CD4-positive, CD25-positive, alpha-beta regulatory T cell (primary cell): ENCODE measurements at regions not wholly inside any gene's neighbourhood (a gene's known extent, or its start where the extent isn't known, plus 50 kb on each side); places are given as distances from the start of the nearest gene placed in this dataset.

Experiments
- ATAC-seq, 2 donors: fragments of 150-1000 bp; cut with Tn5 transposase; one replicate each; pipeline ENCODE4 v1.10.0; 2021; ENCODE audit warnings: low read depth in 2 of 2, moderate number of reproducible peaks in 2 of 2, moderate library complexity in 1 of 2
- DNase-seq, 3 donors: peaks; one replicate each; pipeline versions ENCODE4 v3.0.0 to v3.0.0-alpha.2; 2012 to 2022; ENCODE audit warnings: mixed read lengths in 1 of 3
- H3K27ac ChIP-seq: one replicate; pipeline ENCODE4 v1.7.0; 2013; ENCODE audit warnings: mild to moderate bottlenecking, low read length; ENCODE audit not compliant: insufficient read depth, poor library complexity, severe bottlenecking
- H3K27me3 ChIP-seq: one replicate; pipeline ENCODE4 v1.7.0; 2013; ENCODE audit warnings: low read length; ENCODE audit not compliant: control insufficient read depth, insufficient read depth
- H3K36me3 ChIP-seq: one replicate; pipeline ENCODE4 v1.7.0; 2013; ENCODE audit warnings: mild to moderate bottlenecking, low read length, moderate library complexity; ENCODE audit not compliant: control insufficient read depth, insufficient read depth
- H3K4me1 ChIP-seq: 2 replicates; pipeline ENCODE4 v1.7.0; 2013; ENCODE audit warnings: mild to moderate bottlenecking, low read length; ENCODE audit not compliant: insufficient read depth, control insufficient read depth, poor library complexity, severe bottlenecking
- H3K4me3 ChIP-seq: one replicate; pipeline ENCODE4 v1.7.0; 2013; ENCODE audit warnings: low read depth, mild to moderate bottlenecking, low read length, moderate library complexity
- H3K9me3 ChIP-seq, 2 experiments: 1 replicate in 1 of 2; 2 replicates in 1 of 2; pipeline ENCODE4 v1.7.0; 2013; ENCODE audit warnings: low read length in 2 of 2, mild to moderate bottlenecking in 1 of 2, moderate library complexity in 1 of 2; ENCODE audit not compliant: control insufficient read depth in 2 of 2
- H3K27ac Mint-ChIP-seq, 3 donors: one replicate each; pipeline ENCODE4 v1.8.0; 2020 to 2022; ENCODE audit warnings: mild to moderate bottlenecking in 3 of 3, mixed read lengths in 3 of 3, moderate library complexity in 2 of 3
- H3K27me3 Mint-ChIP-seq: one replicate; pipeline ENCODE4 v1.8.0; 2022; ENCODE audit warnings: mild to moderate bottlenecking, mixed read lengths
- H3K36me3 Mint-ChIP-seq: one replicate; pipeline ENCODE4 v1.8.0; 2020; ENCODE audit warnings: mixed read lengths
- H3K4me1 Mint-ChIP-seq, 4 donors: one replicate each; pipeline ENCODE4 v1.8.0; 2020 to 2022; ENCODE audit warnings: mixed read lengths in 4 of 4, mild to moderate bottlenecking in 1 of 4
- H3K4me3 Mint-ChIP-seq, 4 donors: one replicate each; pipeline ENCODE4 v1.8.0; 2020 to 2022; ENCODE audit warnings: mild to moderate bottlenecking in 4 of 4, mixed read lengths in 4 of 4, moderate library complexity in 3 of 4
- H3K9me3 Mint-ChIP-seq, 7 donors: one replicate each; pipeline ENCODE4 v1.8.0; 2020 to 2022; ENCODE audit warnings: mixed read lengths in 7 of 7, mild to moderate bottlenecking in 3 of 7, moderate library complexity in 2 of 7

DNA sequence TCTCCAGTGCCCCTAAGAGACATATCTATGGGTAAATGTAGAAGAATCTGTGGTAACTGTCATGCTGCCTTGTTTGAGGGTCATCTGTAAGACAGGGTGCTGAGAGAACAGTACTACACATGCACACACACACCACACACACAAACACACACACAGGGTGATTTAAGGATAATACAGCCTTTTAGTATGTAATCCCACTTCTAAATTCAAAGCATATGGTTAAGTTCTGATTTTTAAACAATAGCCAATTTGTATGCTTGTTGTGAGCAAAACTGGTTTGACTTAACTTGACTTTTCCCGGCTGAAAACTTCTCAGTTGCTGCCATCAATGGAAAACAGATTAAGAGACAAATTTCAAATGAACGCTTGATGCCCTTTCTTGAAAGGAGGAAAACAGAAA lies 241.8 kb downstream of the ADGRG6 start:
- Mint-ChIP-seq H3K27ac (no peak overlapping the region), H3K4me1 (peaks cover 0 to 21% (median 4%) of the 10 kb centered on the region in 4 donors), H3K27me3 (peaks cover 10% of the 10 kb centered on the region), H3K9me3 (peaks cover 0 to 4% (median 0%) of the 10 kb centered on the region in 7 donors), H3K36me3 (no peaks in the 10 kb centered on the region), H3K4me3 (no peak overlapping the region)
- H3K36me3 ChIP-seq: no peaks in the 10 kb centered on the region
- DNase-seq (no peak), ATAC-seq (no peak)
- H3K27ac ChIP-seq: no peak overlapping the region
- no peaks in the 10 kb centered on the region for H3K4me1 ChIP-seq
- no peaks in the 10 kb centered on the region for H3K27me3 ChIP-seq
- H3K4me3 ChIP-seq: no peak overlapping the region
- no peaks in the 10 kb centered on the region for H3K9me3 ChIP-seq

DNA sequence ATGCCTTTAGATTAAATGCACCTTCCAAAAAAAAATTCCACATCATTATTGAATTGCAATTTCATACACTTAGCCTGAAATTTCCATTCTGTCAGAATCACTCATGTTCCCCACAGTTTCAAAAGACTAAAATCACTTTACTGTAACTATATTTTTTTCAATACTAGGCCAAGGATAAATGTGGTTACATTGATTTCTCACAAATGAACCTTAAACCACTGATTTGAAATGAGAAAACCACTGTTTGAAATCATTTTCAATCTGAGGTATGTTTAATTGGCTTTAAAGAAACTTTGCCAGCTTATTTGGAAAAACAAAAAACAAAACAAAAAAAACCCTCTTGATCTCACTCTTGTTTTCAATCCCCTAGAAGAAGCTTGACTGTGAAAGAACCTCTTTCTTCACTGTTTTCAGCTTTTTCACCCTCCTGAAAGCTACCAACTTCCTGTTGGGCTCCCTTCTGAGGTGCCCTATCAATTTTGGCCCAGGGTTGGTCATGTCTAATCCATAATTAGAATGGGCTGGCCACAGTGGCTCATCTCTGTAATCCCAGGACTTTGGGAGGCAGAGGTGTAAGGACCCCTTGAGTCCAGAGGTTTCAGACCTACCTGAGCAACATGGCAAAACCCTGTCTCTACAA lies 242.5 kb downstream of the ADGRG6 start:
- H3K4me1 ChIP-seq: no peaks in the 10 kb centered on the region
- Mint-ChIP-seq H3K9me3 (peaks cover 0 to 5% (median 0%) of the 10 kb centered on the region in 7 donors), H3K4me3 (peak overlapping the region in 1 of 4 donors; percentile 8), H3K27me3 (peaks cover 12% of the 10 kb centered on the region), H3K27ac (no peak overlapping the region), H3K4me1 (peaks cover 0 to 28% (median 9%) of the 10 kb centered on the region in 4 donors), H3K36me3 (no peaks in the 10 kb centered on the region)
- no peaks in the 10 kb centered on the region for H3K9me3 ChIP-seq
- peak in 1 of 3 donors; percentile 21 for DNase-seq
- H3K4me3 ChIP-seq: no peak overlapping the region
- no peaks in the 10 kb centered on the region for H3K36me3 ChIP-seq
- no peak for ATAC-seq
- H3K27me3 ChIP-seq: no peaks in the 10 kb centered on the region
- no peak overlapping the region for H3K27ac ChIP-seq

DNA sequence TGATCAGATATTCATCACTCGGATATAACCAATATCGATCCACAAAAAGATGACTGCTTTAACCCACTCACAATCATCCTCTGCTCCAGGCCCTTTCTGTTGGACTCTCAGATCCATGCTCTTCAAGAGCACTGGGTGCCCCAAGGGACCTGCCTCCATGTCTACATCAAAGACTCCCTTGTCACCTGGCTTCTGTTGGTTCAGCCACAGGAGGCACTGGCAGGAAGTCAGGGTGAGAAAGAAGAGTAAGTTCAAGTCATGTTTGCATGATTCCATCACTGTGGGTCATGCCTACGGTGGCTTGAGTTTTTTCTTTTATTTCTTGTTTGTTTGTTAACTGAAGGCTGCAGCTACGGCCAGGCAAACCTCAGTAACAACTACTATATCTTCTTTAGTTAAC lies 243.3 kb downstream of the ADGRG6 start:
- Histone ChIP-seq H3K36me3 (no peaks in the 10 kb centered on the region), H3K4me1 (no peaks in the 10 kb centered on the region), H3K27ac (no peak overlapping the region), H3K9me3 (no peaks in the 10 kb centered on the region), H3K4me3 (no peak overlapping the region), H3K27me3 (peaks cover 5% of the 10 kb centered on the region)
- peaks cover 12% of the 10 kb centered on the region for H3K27me3 Mint-ChIP-seq
- peaks cover 0 to 31% (median 9%) of the 10 kb centered on the region in 4 donors for H3K4me1 Mint-ChIP-seq
- no peaks in the 10 kb centered on the region for H3K36me3 Mint-ChIP-seq
- DNase-seq: peak in 1 of 3 donors; percentile 46
- peak overlapping the region in 1 of 4 donors; percentile 22 for H3K4me3 Mint-ChIP-seq
- H3K9me3 Mint-ChIP-seq: peaks cover 0 to 5% (median 0%) of the 10 kb centered on the region in 7 donors
- H3K27ac Mint-ChIP-seq: no peak overlapping the region
- ATAC-seq: no peak

DNA sequence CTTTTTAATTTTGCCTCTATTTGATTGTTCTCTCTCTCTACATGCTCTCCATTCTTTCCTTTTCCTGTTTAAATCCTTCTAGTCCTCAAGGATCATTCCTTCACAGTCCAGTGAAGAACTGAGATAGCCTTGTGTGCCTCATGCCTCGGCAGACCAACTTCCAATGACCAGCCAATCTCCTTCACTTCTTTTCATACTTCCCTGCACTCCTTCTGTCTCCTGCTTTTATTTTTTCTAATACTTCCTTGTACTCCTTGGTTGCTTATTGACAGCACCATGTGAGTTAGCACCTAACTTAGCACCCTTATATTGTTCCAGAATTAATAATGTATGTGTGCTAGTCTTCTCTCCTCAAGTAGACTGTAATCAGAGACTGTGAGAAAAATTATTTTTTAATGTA lies 246.8 kb downstream of the ADGRG6 start:
- H3K36me3 Mint-ChIP-seq: no peaks in the 10 kb centered on the region
- no peak for DNase-seq
- peaks cover 0 to 5% (median 0%) of the 10 kb centered on the region in 7 donors for H3K9me3 Mint-ChIP-seq
- peaks cover 0 to 36% (median 9%) of the 10 kb centered on the region in 4 donors for H3K4me1 Mint-ChIP-seq
- H3K36me3 ChIP-seq: no peaks in the 10 kb centered on the region
- no peaks in the 10 kb centered on the region for H3K9me3 ChIP-seq
- no peak overlapping the region for H3K4me3 ChIP-seq
- no peak overlapping the region for H3K27ac ChIP-seq
- no peak overlapping the region for H3K4me3 Mint-ChIP-seq
- no peak for ATAC-seq
- peak overlapping the region in 2 of 3 donors; percentile 6 to 74 for H3K27ac Mint-ChIP-seq
- H3K27me3 ChIP-seq: peaks cover 7% of the 10 kb centered on the region
- peaks cover 12% of the 10 kb centered on the region for H3K27me3 Mint-ChIP-seq
- H3K4me1 ChIP-seq: no peaks in the 10 kb centered on the region

DNA sequence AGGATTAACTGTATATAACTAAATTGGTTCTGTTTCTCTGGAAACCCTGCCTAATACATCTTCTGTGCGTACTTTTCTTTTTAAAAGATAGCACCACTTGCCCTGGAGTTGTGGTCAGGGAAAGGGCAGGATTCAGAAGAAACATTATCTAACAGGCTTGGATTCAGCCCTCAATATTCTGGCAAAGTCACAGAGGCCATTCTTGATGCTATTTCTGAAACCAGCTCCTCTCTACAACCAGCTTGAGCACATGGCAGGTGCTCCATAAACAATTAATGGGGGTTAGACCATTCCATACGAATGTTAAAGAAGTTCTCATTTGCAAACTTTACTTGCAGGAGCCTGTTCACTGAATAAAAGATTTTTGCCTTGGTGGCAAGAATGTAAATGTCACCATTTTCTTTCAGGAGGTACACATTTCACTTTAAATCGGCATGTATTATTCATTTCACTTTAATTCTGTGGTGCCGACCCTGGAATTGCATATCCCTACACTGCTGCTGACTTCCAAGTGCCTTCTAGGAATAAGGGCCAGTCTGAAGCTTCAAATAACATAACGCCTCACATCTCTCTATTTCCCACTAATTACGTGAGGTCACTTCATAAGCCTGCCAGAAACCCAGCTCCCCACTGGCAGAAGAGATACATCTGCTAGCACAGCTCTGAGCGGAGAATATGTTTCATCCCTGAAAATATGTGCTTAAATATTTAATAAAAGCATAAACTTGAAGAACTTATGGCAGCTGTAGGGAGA lies 248.7 kb downstream of the ADGRG6 start:
- Mint-ChIP-seq H3K27me3 (peaks cover 12% of the 10 kb centered on the region), H3K36me3 (no peaks in the 10 kb centered on the region), H3K4me1 (peaks cover 0 to 20% (median 7%) of the 10 kb centered on the region in 4 donors), H3K27ac (no peak overlapping the region), H3K4me3 (no peak overlapping the region), H3K9me3 (peaks cover 0 to 5% (median 0%) of the 10 kb centered on the region in 7 donors)
- no peak overlapping the region for H3K27ac ChIP-seq
- no peak for DNase-seq
- no peaks in the 10 kb centered on the region for H3K36me3 ChIP-seq
- no peak for ATAC-seq
- H3K27me3 ChIP-seq: peaks cover 13% of the 10 kb centered on the region
- no peaks in the 10 kb centered on the region for H3K9me3 ChIP-seq
- no peaks in the 10 kb centered on the region for H3K4me1 ChIP-seq
- no peak overlapping the region for H3K4me3 ChIP-seq

DNA sequence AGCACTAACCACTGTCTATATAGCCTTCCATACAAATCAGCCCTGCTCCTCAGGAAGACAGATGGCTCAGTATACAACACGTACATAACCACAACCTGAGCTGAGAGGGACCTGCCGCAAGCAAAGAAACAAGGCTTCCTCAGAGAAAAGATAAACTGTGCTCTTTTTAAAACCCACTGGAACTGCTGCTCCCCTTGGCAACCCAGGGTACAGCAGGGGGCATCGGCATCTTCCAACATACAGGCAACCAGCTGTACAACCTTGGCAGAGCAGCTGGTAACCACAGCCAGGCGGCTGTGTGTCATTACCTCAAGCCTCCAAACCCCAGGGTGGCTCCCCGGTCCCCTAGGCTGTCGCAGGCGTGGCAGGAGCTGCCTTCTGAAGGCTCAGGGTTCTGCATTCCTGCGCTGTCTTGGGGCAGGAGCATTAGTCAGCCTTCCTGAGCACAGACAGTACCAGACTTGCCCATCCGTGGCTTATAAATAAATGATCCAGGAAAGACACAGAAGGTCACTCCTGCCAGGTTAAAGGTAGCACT lies 249.5 kb downstream of the ADGRG6 start:
- Histone ChIP-seq H3K27me3 (peaks cover 13% of the 10 kb centered on the region), H3K9me3 (no peaks in the 10 kb centered on the region), H3K36me3 (no peaks in the 10 kb centered on the region), H3K4me1 (no peaks in the 10 kb centered on the region), H3K4me3 (no peak overlapping the region), H3K27ac (no peak overlapping the region)
- DNase-seq: peak in 1 of 3 donors; percentile 48
- H3K27me3 Mint-ChIP-seq: peaks cover 12% of the 10 kb centered on the region
- H3K27ac Mint-ChIP-seq: no peak overlapping the region
- peaks cover 0 to 5% (median 0%) of the 10 kb centered on the region in 7 donors for H3K9me3 Mint-ChIP-seq
- H3K4me3 Mint-ChIP-seq: peak overlapping the region in 1 of 4 donors; percentile 32
- peaks cover 0 to 20% (median 6%) of the 10 kb centered on the region in 4 donors for H3K4me1 Mint-ChIP-seq
- ATAC-seq: peak; percentile 24 to 66
- H3K36me3 Mint-ChIP-seq: no peaks in the 10 kb centered on the region

DNA sequence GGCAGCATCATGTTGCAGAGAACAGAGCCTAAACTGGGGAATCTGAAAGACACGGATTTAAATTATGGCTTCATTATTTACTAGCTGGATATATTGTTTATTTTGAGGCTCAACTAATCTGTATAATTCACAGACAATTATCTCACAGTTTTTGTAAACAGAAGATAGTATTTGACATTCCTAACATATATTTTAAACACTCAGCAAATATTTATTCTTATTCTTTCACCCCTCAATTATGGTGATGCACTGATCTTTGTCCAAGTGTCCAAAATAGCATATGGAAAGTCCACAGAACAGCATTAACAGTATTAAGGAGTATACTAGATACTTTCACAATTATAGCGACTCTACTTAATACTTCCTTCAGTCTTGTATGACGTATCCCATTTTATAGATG lies 257.0 kb downstream of the ADGRG6 start:
- Mint-ChIP-seq H3K36me3 (no peaks in the 10 kb centered on the region), H3K27ac (no peak overlapping the region), H3K9me3 (peaks cover 0 to 5% (median 2%) of the 10 kb centered on the region in 7 donors), H3K4me3 (no peak overlapping the region), H3K27me3 (peaks cover 4% of the 10 kb centered on the region), H3K4me1 (peaks cover 0 to 19% (median 5%) of the 10 kb centered on the region in 4 donors)
- H3K4me3 ChIP-seq: no peak overlapping the region
- no peak overlapping the region for H3K27ac ChIP-seq
- peaks cover 6% of the 10 kb centered on the region for H3K27me3 ChIP-seq
- H3K9me3 ChIP-seq: no peaks in the 10 kb centered on the region
- DNase-seq: no peak
- H3K4me1 ChIP-seq: no peaks in the 10 kb centered on the region
- no peak for ATAC-seq
- no peaks in the 10 kb centered on the region for H3K36me3 ChIP-seq
